Jurkat, Clone E6-1 (cell line): ENCODE measurements at regions not wholly inside any gene's neighbourhood (a gene's known extent, or its start where the extent isn't known, plus 50 kb on each side); places are given as distances from the start of the nearest gene placed in this dataset.
"Not testable (repeated sequence)": the region's sequence is repeated elsewhere in the genome, so short reads cannot be mapped to it uniquely, and the experiment has no call there.

ENCODE experiments used
- DNase-seq: peaks from one replicate; pipeline ENCODE4 v3.0.0-alpha.2; 2011; ENCODE audit warnings: low read depth, low spot score
- H3K4me3 ChIP-seq: 2 replicates; pipeline ENCODE4 v1.5.1; 2011; ENCODE audit warnings: mild to moderate bottlenecking, low read length, control low read depth, moderate library complexity

DNA sequence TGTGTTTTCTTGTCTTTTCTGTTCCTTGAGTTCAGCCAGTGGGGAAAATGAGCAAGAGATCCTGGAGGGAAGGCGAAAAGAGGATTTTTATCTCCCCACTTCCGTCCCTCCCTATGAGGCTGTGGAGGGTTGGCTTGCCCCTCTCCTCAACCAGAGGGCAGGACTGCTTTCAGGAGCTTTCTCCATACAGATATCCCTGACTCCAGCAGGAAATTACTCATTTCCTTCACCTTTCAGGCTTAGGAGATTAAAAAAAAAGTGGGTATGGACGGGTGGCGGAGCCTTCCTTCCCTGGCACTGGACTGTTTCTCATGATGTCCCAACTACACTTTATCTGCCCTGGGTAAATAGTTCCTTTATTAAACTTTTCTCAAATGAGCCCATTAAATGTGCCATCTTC lies 241.2 kb downstream of the FRK start:
- no peak for DNase-seq
- H3K4me3 ChIP-seq = no peak overlapping the region

DNA sequence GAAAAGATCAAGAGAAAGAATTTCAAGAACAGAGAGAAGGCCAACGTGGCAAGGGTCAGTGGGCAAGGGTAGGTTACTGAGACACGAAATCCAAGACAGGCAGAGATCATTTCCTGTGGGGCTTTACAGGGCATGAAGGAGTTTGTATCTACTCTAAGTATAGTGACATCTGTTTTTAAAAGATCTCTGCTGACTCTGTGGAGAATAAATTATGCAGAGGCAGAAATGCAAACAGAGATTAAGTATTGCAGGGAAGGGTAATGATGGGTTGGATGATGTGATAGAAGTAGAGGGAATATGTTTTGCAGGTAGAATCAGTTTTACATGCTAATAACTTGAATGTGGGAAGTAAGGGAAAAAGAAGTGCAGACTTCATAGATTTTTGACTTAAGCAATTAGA lies 243.5 kb downstream of the FRK start:
- H3K4me3 ChIP-seq = no peak overlapping the region
- DNase-seq = no peak

DNA sequence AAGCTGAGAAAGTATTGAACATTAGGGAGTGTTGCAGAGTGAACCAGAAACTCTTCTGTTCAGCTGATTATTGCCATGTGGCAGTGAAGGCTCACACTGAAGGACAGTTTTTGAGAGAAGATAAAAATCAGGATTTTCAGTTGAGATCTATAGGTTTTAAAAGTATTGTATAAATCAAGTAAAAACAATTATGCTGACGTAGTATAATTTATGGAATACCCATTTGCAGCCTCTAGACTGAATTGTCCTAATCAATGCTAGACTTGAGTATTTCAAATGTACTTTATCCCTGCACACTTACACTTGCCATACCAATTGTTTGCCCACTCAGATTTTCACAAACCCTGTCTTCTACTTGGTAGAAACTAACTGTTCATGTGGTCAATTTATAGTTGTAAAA lies 245.8 kb downstream of the FRK start:
- no peak for DNase-seq
- no peak overlapping the region for H3K4me3 ChIP-seq

DNA sequence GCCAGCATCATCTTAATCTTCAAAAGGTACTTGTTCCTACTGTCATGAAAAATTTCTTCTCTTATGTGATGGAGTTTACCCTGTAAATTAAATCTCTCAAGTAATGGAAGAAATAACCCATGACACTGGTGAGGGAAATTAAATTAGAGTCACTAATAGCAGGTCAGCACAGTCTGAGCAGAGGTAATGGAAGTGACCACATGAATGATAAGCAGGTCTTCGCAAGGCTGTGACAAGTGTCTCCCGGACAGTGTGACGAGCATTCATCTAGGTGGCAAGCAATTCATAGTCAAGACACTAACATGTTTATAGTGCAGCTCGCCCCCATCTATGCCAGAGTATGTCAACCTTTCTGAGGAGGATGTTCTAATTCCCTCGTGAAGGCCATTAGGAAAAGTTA lies 249.2 kb downstream of the FRK start:
- no peak overlapping the region for H3K4me3 ChIP-seq
- DNase-seq = no peak

DNA sequence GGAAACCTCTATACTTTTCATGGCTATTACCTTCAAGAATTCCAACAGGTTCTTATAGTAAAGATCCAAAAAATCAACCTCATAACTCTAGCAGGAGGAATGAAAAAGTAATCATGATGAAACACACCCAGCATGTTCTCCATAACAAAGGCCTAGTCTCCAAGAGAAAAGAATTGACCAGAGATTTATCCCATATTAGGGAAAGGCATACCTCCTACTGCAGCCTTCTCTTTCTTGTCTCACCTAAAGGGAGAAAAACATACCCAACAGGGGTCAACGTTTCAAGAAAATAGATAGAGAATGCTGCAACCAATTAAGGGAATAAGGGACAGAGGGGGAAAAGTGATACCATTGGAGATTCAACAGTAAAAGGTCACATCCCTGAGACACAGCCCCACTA lies 262.5 kb downstream of the FRK start:
- no peak overlapping the region for H3K4me3 ChIP-seq
- no peak for DNase-seq

DNA sequence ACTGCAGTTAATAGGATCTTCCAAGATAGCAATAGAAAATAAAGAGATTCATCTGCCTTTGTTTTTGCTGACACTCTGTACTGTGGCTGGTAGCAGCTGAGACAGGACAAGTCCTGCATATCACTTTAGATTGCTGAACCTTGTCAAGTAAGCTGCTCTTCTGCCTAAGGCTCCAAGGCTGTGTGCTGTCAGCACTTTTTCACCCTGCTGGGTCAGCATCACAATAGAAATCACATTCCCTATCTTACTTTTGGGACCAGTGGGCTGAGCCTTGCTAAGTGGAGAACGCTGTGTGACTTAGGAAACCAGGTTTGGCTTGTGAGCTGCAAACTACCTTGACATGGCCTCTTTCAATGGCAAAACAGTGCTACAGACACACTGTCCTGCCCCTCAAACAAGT lies 263.9 kb downstream of the FRK start:
- H3K4me3 ChIP-seq = no peak overlapping the region
- no peak for DNase-seq

DNA sequence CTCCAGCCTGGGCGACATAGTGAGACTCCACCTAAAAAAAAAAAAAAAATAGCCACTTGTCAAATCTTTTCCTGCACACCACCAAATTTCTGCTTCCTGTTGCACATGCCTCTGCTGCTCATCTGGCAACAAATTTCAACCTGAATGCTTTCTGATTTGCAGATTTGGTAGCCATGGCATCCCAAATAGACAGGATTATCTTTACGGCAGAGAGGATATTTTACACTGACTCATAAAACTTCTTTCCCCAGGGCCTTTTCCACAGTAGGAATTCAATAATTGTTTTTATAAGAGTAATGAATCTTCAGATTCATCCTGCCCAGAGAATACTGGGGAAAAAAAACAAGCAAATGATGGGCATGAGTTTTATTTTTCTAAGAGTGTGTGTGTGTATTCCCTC lies 264.6 kb downstream of the FRK start:
- DNase-seq = no peak
- H3K4me3 ChIP-seq = no peak overlapping the region

DNA sequence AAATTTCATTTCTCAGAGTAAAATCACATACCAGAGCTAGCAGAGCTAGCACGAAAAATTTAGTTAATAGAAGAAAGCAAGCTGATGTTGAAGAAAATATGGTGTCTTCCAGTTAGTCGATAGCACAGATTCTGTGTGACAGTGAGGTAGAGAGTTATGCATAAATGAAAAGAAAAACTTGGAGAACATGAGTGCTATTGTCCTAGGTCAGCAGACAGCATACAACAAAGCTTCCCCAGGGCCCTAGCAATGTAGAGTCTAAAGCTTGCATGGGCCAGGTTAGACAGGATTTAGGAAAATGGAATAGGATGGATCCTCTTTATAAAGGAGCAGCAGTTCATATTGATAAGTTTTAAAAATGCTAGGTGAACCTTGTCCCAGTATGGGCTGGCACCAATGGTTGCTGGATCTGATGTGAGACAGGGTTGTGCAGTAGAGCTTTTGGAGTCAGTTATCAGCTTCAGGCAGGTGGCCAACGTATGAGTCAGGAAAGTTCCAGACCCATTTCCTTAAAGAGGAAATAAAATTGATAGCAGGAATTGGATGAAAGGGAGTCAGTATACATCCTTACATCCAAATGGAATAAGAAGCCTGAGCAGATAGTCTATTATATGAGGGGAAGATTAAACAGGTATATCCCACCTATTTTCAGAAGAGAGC lies 277.2 kb downstream of the FRK start:
- no peak for DNase-seq
- no peak overlapping the region for H3K4me3 ChIP-seq

DNA sequence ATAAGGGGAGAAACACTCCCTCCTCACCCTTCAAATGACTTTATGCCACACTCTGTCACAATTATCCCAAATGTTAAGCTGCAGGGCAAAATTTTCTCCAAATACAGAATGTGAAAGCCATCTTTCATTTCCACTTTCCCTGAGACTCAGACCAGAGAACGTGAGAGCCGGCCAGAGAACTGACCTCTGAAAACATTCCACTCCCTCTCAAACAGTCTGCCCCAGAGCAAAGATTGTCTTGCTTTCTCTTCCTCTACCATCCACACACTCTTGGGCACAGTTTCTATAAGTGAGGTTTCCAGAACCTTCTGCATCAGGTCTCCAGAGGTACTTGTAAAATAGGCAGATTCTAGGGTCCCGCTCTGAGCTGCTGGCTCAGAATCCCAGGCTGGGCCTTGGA lies 278.1 kb downstream of the FRK start:
- no peak for DNase-seq
- no peak overlapping the region for H3K4me3 ChIP-seq

DNA sequence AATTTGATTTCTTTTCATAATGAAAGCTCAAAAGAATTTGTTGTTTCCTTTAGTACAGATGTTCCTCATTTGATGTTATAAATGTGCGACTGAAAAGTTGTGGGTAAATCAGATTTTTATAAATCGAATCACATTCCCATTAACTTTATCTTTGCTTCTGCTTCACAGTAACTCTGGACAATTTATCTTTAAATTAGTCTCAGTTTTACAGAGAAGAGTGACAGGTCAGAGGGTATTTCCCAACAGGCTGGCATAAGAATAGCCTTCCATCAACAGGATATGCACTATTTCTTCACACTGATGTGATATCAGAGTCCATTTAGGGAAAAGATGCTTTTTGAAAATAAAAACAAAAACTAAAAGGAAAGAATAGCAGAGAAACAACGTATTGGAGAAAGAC lies 286.9 kb downstream of the FRK start:
- H3K4me3 ChIP-seq = no peak overlapping the region
- no peak for DNase-seq

DNA sequence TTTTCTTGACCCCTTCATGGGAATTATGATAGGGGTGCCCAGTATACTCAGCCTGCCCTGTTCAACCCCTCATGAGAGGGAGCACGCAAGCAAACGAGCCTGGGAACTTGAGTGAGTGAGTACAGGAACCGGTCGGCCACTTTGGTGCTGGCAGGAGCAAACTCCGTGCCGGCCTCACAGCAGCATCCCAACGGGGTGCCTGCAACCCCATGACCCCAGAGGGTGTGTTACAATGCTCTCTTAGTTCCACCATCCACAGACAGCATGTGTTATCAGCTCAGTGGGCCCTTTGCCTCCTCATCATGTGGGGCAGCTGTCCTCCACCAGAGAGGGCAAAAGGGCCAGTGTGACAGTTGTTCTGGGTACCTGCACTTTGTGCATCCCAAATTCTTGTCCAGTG lies 289.8 kb downstream of the FRK start:
- no peak overlapping the region for H3K4me3 ChIP-seq
- no peak for DNase-seq

DNA sequence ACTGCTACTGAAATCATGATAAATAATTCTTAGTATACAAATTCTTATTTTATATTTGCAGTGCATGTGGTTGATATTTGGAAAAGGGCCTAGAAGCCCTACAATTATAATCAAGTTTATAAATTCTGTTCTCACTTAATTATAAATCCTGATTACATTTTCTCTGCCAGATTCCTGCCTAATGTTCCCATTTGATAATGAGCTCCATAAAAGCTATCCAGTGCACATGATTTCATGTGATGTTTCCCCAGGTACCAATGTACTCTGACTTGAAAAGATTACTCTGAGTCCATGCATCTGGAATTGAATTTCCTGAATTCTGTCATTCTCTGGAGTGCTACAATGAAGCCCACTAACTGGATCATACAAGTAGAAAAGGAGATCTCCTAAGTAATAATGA lies 292.2 kb downstream of the FRK start:
- H3K4me3 ChIP-seq = no peak overlapping the region
- no peak for DNase-seq

DNA sequence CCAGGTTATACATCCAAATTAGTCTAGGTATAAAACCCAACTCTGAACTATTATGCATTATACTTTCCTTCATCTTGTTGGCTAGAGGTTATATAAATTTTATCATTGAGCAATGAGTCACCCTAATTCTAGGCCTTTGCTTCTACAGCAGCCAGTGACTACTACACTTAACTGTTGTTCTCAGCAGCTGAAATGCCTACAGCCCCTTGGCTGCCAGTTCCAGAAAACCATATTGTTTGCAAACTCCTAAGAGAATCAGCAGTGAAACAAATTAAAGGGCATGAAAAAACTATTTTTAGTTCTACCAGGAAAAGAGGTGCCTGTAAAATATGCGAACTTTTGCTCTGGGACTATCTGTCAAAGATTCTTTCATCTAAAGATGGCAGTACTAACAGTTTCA lies 292.8 kb downstream of the FRK start:
- no peak overlapping the region for H3K4me3 ChIP-seq
- DNase-seq = no peak

DNA sequence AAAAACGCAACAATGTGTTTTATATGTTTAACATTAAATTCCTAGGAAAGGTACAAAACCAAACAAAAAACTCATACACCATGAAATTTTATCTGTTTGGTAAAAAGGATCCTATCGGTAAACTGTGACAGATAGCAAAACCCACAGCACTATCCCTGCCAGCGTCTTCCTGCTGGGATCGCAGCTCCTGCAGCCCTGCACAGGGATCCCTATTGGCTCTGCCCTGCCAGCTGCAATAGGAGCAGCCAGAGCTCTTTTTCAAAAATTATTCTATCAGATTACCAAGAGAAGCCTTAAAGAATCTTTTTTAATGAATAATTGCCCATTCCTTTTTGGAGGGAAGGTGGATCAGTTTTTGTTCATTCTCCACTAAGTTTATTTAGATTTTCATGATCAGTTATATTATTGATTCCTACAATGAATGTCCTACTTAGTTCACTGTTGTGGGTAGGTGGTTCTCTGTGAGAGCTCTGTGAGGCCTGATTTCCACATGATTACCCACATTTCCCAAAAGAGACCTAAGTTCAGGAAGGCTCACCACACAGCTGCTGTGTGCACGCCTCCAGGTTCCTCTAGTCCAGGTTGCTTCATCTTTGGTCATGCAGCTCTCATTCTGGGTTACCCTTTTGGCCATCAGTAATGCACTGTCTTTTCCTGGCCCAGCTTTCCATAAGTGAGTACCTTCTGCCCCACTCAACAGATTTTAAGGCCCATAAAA lies 293.8 kb downstream of the FRK start:
- no peak overlapping the region for H3K4me3 ChIP-seq
- no peak for DNase-seq

DNA sequence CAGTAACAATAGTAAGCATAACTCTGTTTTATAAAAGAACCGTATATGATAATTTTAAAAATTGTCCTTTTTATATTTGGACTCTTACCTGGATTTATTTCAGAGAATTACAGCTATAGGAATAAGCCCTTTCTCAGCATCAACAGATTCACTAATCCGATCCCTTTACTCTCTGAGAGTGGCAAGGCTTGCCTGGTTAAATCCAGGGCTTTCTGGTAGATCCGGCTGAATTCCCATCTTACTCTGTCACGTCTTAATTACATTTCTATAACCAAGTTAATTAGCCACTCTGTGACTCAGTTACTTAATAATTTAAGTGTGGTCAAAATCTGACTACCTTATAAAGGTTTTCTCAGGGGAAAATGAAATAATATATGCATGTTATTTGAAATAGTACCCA lies 294.7 kb downstream of the FRK start:
- DNase-seq = no peak
- no peak overlapping the region for H3K4me3 ChIP-seq

DNA sequence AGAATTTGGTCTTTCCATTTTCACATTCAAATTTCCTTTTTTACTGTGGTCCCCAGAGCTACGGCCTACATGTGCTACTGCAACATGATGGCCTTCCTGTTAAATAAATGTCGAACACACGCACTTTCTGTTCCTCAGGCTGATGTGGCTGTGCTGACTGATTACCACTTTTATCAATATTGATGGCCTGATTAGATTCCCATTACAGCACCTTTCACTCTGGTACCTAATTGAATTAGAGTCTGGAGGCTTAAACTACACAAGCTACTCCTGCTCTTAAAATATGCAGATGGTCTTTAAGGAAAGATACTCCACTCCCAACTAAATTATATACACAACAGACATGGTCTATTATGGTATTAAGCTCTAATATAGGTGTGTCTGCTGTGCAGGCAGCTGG lies 301.6 kb downstream of the FRK start:
- no peak for DNase-seq
- H3K4me3 ChIP-seq = no peak overlapping the region

DNA sequence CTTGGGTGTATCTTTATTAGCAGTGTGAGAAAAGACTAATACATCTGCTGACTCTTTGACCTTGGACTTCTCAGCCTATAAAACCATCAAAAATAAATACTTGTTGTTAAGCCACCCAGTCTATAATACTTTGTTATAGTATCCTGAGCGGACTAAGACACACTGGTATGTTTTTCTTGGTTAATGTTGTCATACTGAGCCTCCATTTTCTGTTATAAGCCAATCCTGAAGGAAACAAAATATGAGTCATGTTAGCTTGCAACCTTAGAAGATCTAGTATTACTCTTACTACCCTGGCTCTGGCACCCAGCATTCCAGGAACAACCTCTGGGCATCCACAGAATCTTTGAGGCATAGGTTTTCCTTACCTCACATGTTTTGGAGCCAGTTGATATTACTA lies 307.2 kb downstream of the FRK start:
- no peak for DNase-seq

DNA sequence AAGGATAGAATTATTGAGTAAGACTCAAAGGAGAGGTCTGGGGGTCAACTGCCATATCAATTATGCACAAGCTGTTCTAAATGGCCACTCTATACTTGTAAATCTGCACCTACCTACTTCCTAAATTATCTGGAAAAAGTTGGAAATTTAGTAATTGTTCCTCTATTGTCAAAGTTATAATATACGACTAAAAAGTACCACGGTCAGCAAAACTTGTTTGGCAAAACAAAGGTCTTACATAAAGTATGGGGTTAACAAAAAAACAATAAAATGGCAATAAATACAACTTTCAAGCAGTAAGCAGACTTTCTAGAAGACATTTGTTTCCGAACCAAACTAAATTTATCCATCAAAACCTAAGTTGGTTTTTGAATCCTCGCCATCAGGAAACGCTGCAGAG lies 309.7 kb downstream of the FRK start:
- DNase-seq = no peak
- H3K4me3 ChIP-seq = no peak overlapping the region

More for the DNA sequence above, 307.2 kb downstream of the FRK start:
- no peak overlapping the region for H3K4me3 ChIP-seq

DNA sequence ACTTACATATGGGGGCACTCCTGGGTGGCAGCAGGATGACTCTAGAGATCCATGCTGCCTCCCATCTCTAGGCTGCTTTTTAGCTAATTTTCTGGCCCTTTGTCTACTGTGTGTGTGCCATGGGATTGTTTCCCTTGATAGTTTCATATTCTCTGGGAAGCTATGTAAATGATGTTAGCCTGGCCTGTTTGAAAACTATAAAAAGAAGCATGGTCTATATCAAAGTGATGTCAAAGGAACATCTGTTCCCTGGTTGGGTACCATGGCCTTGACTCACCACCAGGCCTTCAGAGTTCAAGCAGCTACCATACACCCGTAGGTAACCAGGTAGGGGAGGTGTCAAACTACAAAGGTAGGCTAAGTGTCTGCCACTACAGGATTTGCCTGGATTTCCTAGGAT lies 310.4 kb downstream of the FRK start:
- H3K4me3 ChIP-seq = no peak overlapping the region
- no peak for DNase-seq

DNA sequence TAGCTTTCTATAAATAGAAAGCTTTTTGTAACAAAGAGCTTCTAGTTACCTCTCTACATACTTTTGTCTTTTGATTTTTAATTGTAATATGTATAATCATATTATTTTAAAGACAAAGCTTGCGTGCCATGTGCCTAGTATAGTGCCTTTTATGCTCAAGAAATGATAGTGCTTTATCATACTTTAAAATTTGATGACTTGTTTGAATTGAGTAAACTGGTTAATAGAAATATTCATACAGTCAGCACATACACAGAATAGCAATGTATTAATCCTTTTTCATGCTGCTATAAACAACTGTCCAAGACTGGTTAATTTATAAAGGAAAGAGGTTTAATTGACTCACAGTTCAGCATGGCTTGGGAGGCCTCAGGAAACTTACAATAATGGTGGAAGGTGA lies 313.0 kb downstream of the FRK start:
- DNase-seq = no peak
- H3K4me3 ChIP-seq = no peak overlapping the region

DNA sequence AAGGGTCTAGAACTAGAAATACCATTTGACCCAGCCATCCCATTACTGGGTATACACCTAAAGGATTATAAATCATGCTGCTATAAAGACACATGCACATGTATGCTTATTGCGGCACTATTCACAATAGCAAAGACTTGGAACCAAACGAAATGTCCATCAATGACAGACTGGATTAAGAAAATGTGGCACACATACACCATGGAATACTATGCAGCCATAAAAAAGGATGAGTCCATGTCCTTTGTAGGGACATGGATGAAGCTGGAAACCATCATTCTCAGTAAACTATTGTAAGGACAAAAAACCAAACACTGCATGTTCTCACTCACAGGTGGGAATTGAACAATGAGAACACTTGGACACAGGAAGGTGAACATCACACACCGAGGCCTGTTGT lies 314.1 kb downstream of the FRK start:
- H3K4me3 ChIP-seq, DNase-seq: not testable (repeated sequence)
